ENCODE measurements at regions not wholly inside any gene's neighbourhood (a gene's known extent, or its start where the extent isn't known, plus 50 kb on each side); places are given as distances from the start of the nearest gene placed in this dataset.

GRCh38 chr6:145138469-145139139, 596.7 kb downstream of the EPM2A start:
- no peak for TF ChIP-seq CTCF (IDR thresholded peaks at IDR 0.05; ENCODE audit: low read length)
- TF ChIP-seq EZH2 (IDR thresholded peaks at IDR 0.05; ENCODE audit: borderline replicate concordance, low read length), result no peak

Measured in OCI-LY1 (cell line).